ENCODE measurements at regions not wholly inside any gene's neighbourhood (a gene's known extent, or its start where the extent isn't known, plus 50 kb on each side); places are given as distances from the start of the nearest gene placed in this dataset.
"Not testable (repeated sequence)": the region's sequence is repeated elsewhere in the genome, so short reads cannot be mapped to it uniquely, and the experiment has no call there.

GRCh38 chr12:17301544-17301943, 695.6 kb upstream of the LMO3 start:
- no peak for DNase-seq (ENCODE audit: low read depth, low spot score)
- TF ChIP-seq CTCF (conservative IDR thresholded peaks at IDR 0.05), result no peak
- Mint-ChIP-seq H3K9me3 (peaks cover 24% of the 10 kb centered on the region), H3K36me3 (ENCODE audit: low read depth) (peaks cover 14% of the 10 kb centered on the region), H3K27me3 (ENCODE audit: low read depth) (no peaks in the 10 kb centered on the region), H3K4me1 (no peaks in the 10 kb centered on the region), H3K4me3 (no peak overlapping the region), H3K27ac (ENCODE audit: unreplicated experiment) (no peak overlapping the region)

- Mint-ChIP-seq H3K4me1 (no peaks in the 10 kb centered on the region), H3K27me3 (ENCODE audit: low read depth) (no peaks in the 10 kb centered on the region), H3K9me3 (peaks cover 6% of the 10 kb centered on the region), H3K4me3 (no peak overlapping the region), H3K27ac (ENCODE audit: unreplicated experiment) (no peak overlapping the region), H3K36me3 (ENCODE audit: low read depth) (no peaks in the 10 kb centered on the region)
- DNase-seq (ENCODE audit: low read depth, low spot score), result no peak
- no peak for TF ChIP-seq CTCF (conservative IDR thresholded peaks at IDR 0.05)
Measured at GRCh38 chr12:17296882-17297281, 690.9 kb upstream of the LMO3 start.

GRCh38 chr12:17286874-17287273, 680.9 kb upstream of the LMO3 start:
- no peaks in the 10 kb centered on the region for H3K4me1 Mint-ChIP-seq
- H3K4me3 Mint-ChIP-seq, result no peak overlapping the region
- H3K9me3 Mint-ChIP-seq, result peaks cover 10% of the 10 kb centered on the region
- DNase-seq (ENCODE audit: low read depth, low spot score), result no peak
- TF ChIP-seq CTCF (conservative IDR thresholded peaks at IDR 0.05), result no peak
- no peaks in the 10 kb centered on the region for H3K27me3 Mint-ChIP-seq (ENCODE audit: low read depth)
- no peaks in the 10 kb centered on the region for H3K36me3 Mint-ChIP-seq (ENCODE audit: low read depth)
- no peak overlapping the region for H3K27ac Mint-ChIP-seq (ENCODE audit: unreplicated experiment)

GRCh38 chr12:17284873-17285272, 678.9 kb upstream of the LMO3 start:
- DNase-seq (ENCODE audit: low read depth, low spot score), result no peak
- H3K4me3 Mint-ChIP-seq, result no peak overlapping the region
- H3K4me1 Mint-ChIP-seq, result no peaks in the 10 kb centered on the region
- no peak overlapping the region for H3K27ac Mint-ChIP-seq (ENCODE audit: unreplicated experiment)
- H3K9me3 Mint-ChIP-seq, result peaks cover 10% of the 10 kb centered on the region
- no peak for TF ChIP-seq CTCF (conservative IDR thresholded peaks at IDR 0.05)
- H3K36me3 Mint-ChIP-seq (ENCODE audit: low read depth), result no peaks in the 10 kb centered on the region
- H3K27me3 Mint-ChIP-seq (ENCODE audit: low read depth), result no peaks in the 10 kb centered on the region

GRCh38 chr12:17283563-17283962, 677.6 kb upstream of the LMO3 start:
- TF ChIP-seq CTCF (conservative IDR thresholded peaks at IDR 0.05), result no peak
- H3K9me3 Mint-ChIP-seq, result peaks cover 10% of the 10 kb centered on the region
- no peak for DNase-seq (ENCODE audit: low read depth, low spot score)
- H3K36me3 Mint-ChIP-seq (ENCODE audit: low read depth), result no peaks in the 10 kb centered on the region
- no peaks in the 10 kb centered on the region for H3K27me3 Mint-ChIP-seq (ENCODE audit: low read depth)
- no peak overlapping the region for H3K4me3 Mint-ChIP-seq
- H3K4me1 Mint-ChIP-seq, result no peaks in the 10 kb centered on the region
- H3K27ac Mint-ChIP-seq (ENCODE audit: unreplicated experiment), result no peak overlapping the region

- not testable (repeated sequence) for H3K27ac Mint-ChIP-seq (ENCODE audit: unreplicated experiment); H3K36me3 Mint-ChIP-seq (ENCODE audit: low read depth); H3K27me3 Mint-ChIP-seq (ENCODE audit: low read depth); DNase-seq (ENCODE audit: low read depth, low spot score); H3K9me3 Mint-ChIP-seq; H3K4me3 Mint-ChIP-seq; H3K4me1 Mint-ChIP-seq
Measured at GRCh38 chr12:17282169-17282568, 676.2 kb upstream of the LMO3 start.
